HCT116 (cell line): ENCODE measurements at regions not wholly inside any gene's neighbourhood (a gene's known extent, or its start where the extent isn't known, plus 50 kb on each side); places are given as distances from the start of the nearest gene placed in this dataset.

ENCODE experiments used
- ATAC-seq: fragments of 200-7000 bp; cut with Tn5 transposase; 2 replicates; pipeline ENCODE4 v1.9.1; 2020; ENCODE audit warnings: mild to moderate bottlenecking, moderate library complexity
- BruUV-seq: library from RNA; stranded (reverse); fragments of 400-500 nt; replicated peaks from 2 replicates; lab custom pipeline; 2021; lab: Mats Ljungman, UMichigan
- CTCF ChIA-PET: fragments of 300-600 bp; sonication (Branson Sonifier 250); formaldehyde crosslinking; loops from one replicate; lab custom pipeline; 2021; ENCODE audit warnings: antibody characterized with exemption; lab: Charles Lee
- POLR2A ChIA-PET: fragments of 300-600, 350-600 bp; sonication (Branson Sonifier 250); formaldehyde crosslinking; loops from one replicate; lab custom pipeline; 2021; ENCODE audit warnings: antibody characterized with exemption; lab: Charles Lee
- RAD21 ChIA-PET, 2 experiments: fragments of 300-600 bp; sonication (Branson Sonifier 250); formaldehyde crosslinking; loops; one replicate each; lab custom pipeline; 2023; ENCODE audit warnings: low total read pairs in 2 of 2; ENCODE audit not compliant: uncharacterized antibody in 2 of 2, unreplicated experiment in 2 of 2, low non-redundant PET in 1 of 2; lab: Charles Lee
- DNase-seq: peaks from one replicate; pipeline ENCODE4 v3.0.0-alpha.2; 2010; ENCODE audit warnings: low read depth, low spot score
- H2AFZ ChIP-seq: fragments of 200-600 bp; shearing (Covaris generic), sonication (generic); 2 replicates; pipeline ENCODE4 v1.6.1; 2017; ENCODE audit warnings: low read depth, mixed run types, mixed read lengths, antibody characterized with exemption, low read length; ENCODE audit not compliant: poor library complexity, severe bottlenecking
- H3K27ac ChIP-seq: 2 replicates; pipeline ENCODE4 v1.5.1; 2012; ENCODE audit warnings: low read depth, low read length
- H3K27me3 ChIP-seq: fragments of 200-600 bp; sonication (generic); 2 replicates; pipeline ENCODE4 v1.6.1; 2016; ENCODE audit warnings: mixed run types, low read length, mixed read lengths; ENCODE audit not compliant: insufficient read depth
- H3K36me3 ChIP-seq, 2 experiments: fragments of 200-500 bp in 1 of 2; fragments of 200-600 bp in 1 of 2; sonication (Bioruptor generic) in 1 of 2; sonication (generic) in 1 of 2; 2 replicates each; pipeline versions ENCODE4 v1.5.1 to v1.6.1; 2014 to 2016; ENCODE audit warnings: low read length in 2 of 2, inconsistent platforms in 1 of 2, mixed read lengths in 1 of 2, mixed run types in 1 of 2; ENCODE audit not compliant: insufficient read depth in 2 of 2, control insufficient read depth in 1 of 2
- H3K4me1 ChIP-seq, 2 experiments: fragments of 200-600 bp in 1 of 2; sonication (generic) in 1 of 2; 2 replicates each; pipeline versions ENCODE4 v1.5.1 to v1.6.1; 2012 to 2017; ENCODE audit warnings: low read length in 2 of 2, inconsistent platforms in 1 of 2, mild to moderate bottlenecking in 1 of 2, mixed read lengths in 1 of 2, mixed run types in 1 of 2, moderate library complexity in 1 of 2; ENCODE audit not compliant: insufficient read depth in 2 of 2, control insufficient read depth in 1 of 2
- H3K4me2 ChIP-seq: fragments of 200-600 bp; sonication (generic); 2 replicates; pipeline ENCODE4 v1.6.1; 2017; ENCODE audit warnings: mixed run types, low read length, mixed read lengths
- H3K4me3 ChIP-seq, 2 experiments: fragments of 200-600 bp in 1 of 2; sonication (generic) in 1 of 2; replicated peaks in 1 of 2; 2 replicates each; pipeline ENCODE4 v1.5.1; 2011 to 2016; ENCODE audit warnings: low read length in 2 of 2, control low read depth in 1 of 2, low read depth in 1 of 2, mild to moderate bottlenecking in 1 of 2, mixed read lengths in 1 of 2, mixed run types in 1 of 2
- H3K79me2 ChIP-seq: fragments of 200-600 bp; sonication (generic); 2 replicates; pipeline ENCODE4 v1.6.1; 2017; ENCODE audit warnings: mild to moderate bottlenecking, mixed run types, low read length, moderate library complexity, mixed read lengths; ENCODE audit not compliant: insufficient read depth
- H3K9ac ChIP-seq: fragments of 200-600 bp; sonication (generic); 2 replicates; pipeline ENCODE4 v1.6.1; 2016; ENCODE audit warnings: low read length, mixed read lengths
- H3K9me2 ChIP-seq: fragments of 200-600 bp; sonication (generic), shearing (Covaris generic); 2 replicates; pipeline ENCODE4 v1.6.1; 2017; ENCODE audit warnings: mixed run types, mild to moderate bottlenecking, moderate library complexity; ENCODE audit not compliant: insufficient read depth
- H3K9me3 ChIP-seq, 2 experiments: fragments of 200-500 bp in 1 of 2; fragments of 200-600 bp in 1 of 2; sonication (Bioruptor generic) in 1 of 2; sonication (generic) in 1 of 2; 2 replicates each; pipeline ENCODE4 v1.6.1; 2014 to 2017; ENCODE audit warnings: low read length in 2 of 2, mixed read lengths in 2 of 2, inconsistent platforms in 1 of 2, low read depth in 1 of 2, mild to moderate bottlenecking in 1 of 2, mixed run types in 1 of 2, moderate library complexity in 1 of 2; ENCODE audit not compliant: control insufficient read depth in 1 of 2, insufficient read depth in 1 of 2
- H4K20me1 ChIP-seq: fragments of 200-600 bp; sonication (generic), shearing (Covaris generic); 2 replicates; pipeline ENCODE4 v1.6.1; 2017; ENCODE audit warnings: mixed run types, mild to moderate bottlenecking, moderate library complexity; ENCODE audit not compliant: insufficient read depth
- EGR1 ChIP-seq: IDR thresholded peaks from 2 replicates; pipeline ENCODE4 v1.6.1; 2012; ENCODE audit warnings: low read depth
- EZH2 ChIP-seq: fragments of 200-600 bp; sonication (generic); IDR thresholded peaks from 2 replicates; pipeline ENCODE4 v1.6.1; 2017; ENCODE audit warnings: antibody characterized with exemption, mixed run types
- EZH2phosphoT487 ChIP-seq: fragments of 200-600 bp; IDR thresholded peaks from 2 replicates; pipeline ENCODE4 v1.6.1; 2018; ENCODE audit warnings: antibody characterized with exemption, borderline replicate concordance
- FOSL1 ChIP-seq: IDR thresholded peaks from 2 replicates; pipeline ENCODE4 v1.6.1; 2012; ENCODE audit warnings: low read depth
- RAD21 ChIP-seq: IDR thresholded peaks from 2 replicates; pipeline ENCODE4 v1.6.1; 2012; ENCODE audit warnings: low read depth, mild to moderate bottlenecking
- SP1 ChIP-seq: IDR thresholded peaks from 2 replicates; pipeline ENCODE4 v1.6.1; 2012; ENCODE audit warnings: low read depth
- SRF ChIP-seq: IDR thresholded peaks from 2 replicates; pipeline ENCODE4 v1.6.1; 2012; ENCODE audit warnings: low read depth
- TCF7L2 ChIP-seq: IDR thresholded peaks from 2 replicates; pipeline ENCODE4 v1.7.0; 2011; ENCODE audit warnings: borderline replicate concordance, inconsistent platforms; ENCODE audit not compliant: insufficient read depth, insufficient read length; ENCODE audit errors: extremely low read depth
- YY1 ChIP-seq: IDR thresholded peaks from 2 replicates; pipeline ENCODE4 v1.6.1; 2011; ENCODE audit warnings: low read length, low read depth, moderate library complexity, mild to moderate bottlenecking; ENCODE audit not compliant: insufficient replicate concordance; ENCODE audit errors: extremely low read depth
- ZNF274 ChIP-seq: fragments of 200-500 bp; sonication (Bioruptor generic); IDR thresholded peaks from 2 replicates; pipeline ENCODE4 v1.6.1; 2014; ENCODE audit warnings: mild to moderate bottlenecking, low read depth, low read length, inconsistent platforms
- intact Hi-C: fragments of 100-400 bp; cut with micrococcal nuclease; formaldehyde crosslinking; loops from 2 replicates; pipeline ENCODE4 v1.10.0; 2022
- TF ChIP-seq, protein P1 (sequence below): IDR thresholded peaks from 2 replicates; pipeline ENCODE4 v1.6.1; 2012
- TF ChIP-seq, protein P2 (sequence below), 3 experiments: fragments of 200-600 bp in 1 of 3; sonication (generic) in 1 of 3; IDR thresholded peaks in 2 of 3; conservative IDR thresholded peaks in 1 of 3; 2 replicates each; pipeline ENCODE4 v1.5.1; 2012 to 2017; ENCODE audit warnings: low read depth in 2 of 3, low read length in 2 of 3, antibody characterized with exemption in 1 of 3, borderline replicate concordance in 1 of 3, control low read depth in 1 of 3, mild to moderate bottlenecking in 1 of 3, mixed read lengths in 1 of 3, mixed run types in 1 of 3, moderate library complexity in 1 of 3; ENCODE audit not compliant: insufficient read depth in 1 of 3

DNA sequence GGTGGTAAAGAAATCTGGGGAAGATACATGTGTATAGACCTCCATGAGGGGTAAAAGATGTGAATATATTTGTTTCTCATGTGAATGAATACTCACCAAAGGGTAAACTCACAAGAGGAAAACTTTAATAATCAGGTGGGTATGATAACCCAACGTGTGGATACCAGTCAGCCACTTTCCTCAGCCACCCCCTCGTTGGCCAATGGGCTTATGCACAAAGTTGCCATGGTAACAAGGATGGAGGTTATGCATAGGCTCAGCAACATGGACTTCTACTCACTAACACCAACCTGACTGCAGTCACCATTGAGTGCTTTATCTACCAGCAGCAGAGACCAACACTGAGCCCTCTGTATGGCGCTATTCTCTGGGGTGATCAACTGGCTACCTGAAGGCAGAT is 424.4 kb downstream of the DUSP10 start:
- no peak for ATAC-seq
- no peak overlapping the region for H2AFZ ChIP-seq
- H3K9ac ChIP-seq: no peak overlapping the region
- no TSS peak for BruUV-seq
- no peak overlapping the region for H3K27ac ChIP-seq
- POLR2A ChIA-PET: no interaction called here
- H3K27me3 ChIP-seq: no peaks in the 10 kb centered on the region
- H3K36me3 ChIP-seq: no peaks in the 10 kb centered on the region
- DNase-seq: no peak
- H3K4me3 ChIP-seq: no peak overlapping the region
- H3K4me2 ChIP-seq: no peak overlapping the region
- RAD21 ChIA-PET: no interaction called here
- TF ChIP-seq TCF7L2 (no peak), FOSL1 (no peak), ZNF274 (no peak), SP1 (no peak), RAD21 (no peak), SRF (no peak), EZH2 (no peak), EZH2phosphoT487 (no peak), YY1 (no peak), EGR1 (no peak)
- TF ChIP-seq, protein P1, sequence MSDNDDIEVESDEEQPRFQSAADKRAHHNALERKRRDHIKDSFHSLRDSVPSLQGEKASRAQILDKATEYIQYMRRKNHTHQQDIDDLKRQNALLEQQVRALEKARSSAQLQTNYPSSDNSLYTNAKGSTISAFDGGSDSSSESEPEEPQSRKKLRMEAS: no peak
- TF ChIP-seq, protein P2, sequence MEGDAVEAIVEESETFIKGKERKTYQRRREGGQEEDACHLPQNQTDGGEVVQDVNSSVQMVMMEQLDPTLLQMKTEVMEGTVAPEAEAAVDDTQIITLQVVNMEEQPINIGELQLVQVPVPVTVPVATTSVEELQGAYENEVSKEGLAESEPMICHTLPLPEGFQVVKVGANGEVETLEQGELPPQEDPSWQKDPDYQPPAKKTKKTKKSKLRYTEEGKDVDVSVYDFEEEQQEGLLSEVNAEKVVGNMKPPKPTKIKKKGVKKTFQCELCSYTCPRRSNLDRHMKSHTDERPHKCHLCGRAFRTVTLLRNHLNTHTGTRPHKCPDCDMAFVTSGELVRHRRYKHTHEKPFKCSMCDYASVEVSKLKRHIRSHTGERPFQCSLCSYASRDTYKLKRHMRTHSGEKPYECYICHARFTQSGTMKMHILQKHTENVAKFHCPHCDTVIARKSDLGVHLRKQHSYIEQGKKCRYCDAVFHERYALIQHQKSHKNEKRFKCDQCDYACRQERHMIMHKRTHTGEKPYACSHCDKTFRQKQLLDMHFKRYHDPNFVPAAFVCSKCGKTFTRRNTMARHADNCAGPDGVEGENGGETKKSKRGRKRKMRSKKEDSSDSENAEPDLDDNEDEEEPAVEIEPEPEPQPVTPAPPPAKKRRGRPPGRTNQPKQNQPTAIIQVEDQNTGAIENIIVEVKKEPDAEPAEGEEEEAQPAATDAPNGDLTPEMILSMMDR (IDR thresholded peaks at IDR 0.05 in 2 of 3, conservative IDR thresholded peaks at IDR 0.05 in 1 of 3; ENCODE audit: borderline replicate concordance in 1 of 3, insufficient read depth in 1 of 3, low read depth in 2 of 3, low read length in 2 of 3): no peak
- H3K79me2 ChIP-seq: no peaks in the 10 kb centered on the region
- no peaks in the 10 kb centered on the region for H4K20me1 ChIP-seq
- no peaks in the 10 kb centered on the region for H3K9me3 ChIP-seq
- H3K4me1 ChIP-seq: no peaks in the 10 kb centered on the region
- CTCF ChIA-PET: no interaction called here
- H3K9me2 ChIP-seq: no peaks in the 10 kb centered on the region
- intact Hi-C loops: no loop called here
